ENCODE measurements at regions not wholly inside any gene's neighbourhood (a gene's known extent, or its start where the extent isn't known, plus 50 kb on each side); places are given as distances from the start of the nearest gene placed in this dataset.

GRCh38 chr16:73572135-73572828 lies 524.4 kb upstream of the ZFHX3 start:
- no peak for TF ChIP-seq CTCF (IDR thresholded peaks at IDR 0.05)
- no peak for TF ChIP-seq EP300 (IDR thresholded peaks at IDR 0.05)
- TF ChIP-seq POLR2A (IDR thresholded peaks at IDR 0.05): no peak

Measured in tibial nerve (tissue), 4 donors.